ENCODE measurements at regions not wholly inside any gene's neighbourhood (a gene's known extent, or its start where the extent isn't known, plus 50 kb on each side); places are given as distances from the start of the nearest gene placed in this dataset.

DNA sequence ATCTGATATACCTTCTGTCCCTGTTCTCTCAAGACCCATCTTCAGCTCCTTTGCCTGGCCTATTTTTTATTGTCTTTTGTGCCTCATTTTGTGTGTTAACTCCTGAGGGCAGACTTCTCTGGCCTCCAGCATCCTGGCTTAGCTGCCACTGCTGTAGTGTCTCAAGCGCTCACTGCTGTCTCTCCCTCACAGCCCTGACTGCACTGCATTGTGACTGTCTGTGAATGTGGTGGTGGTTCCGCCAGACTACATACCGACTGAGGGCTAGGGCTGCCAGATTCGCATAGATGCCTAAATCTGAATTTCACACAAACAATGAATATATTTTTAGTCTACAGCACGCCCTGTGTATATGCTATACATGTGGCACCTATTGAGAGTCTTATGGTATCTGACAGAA, 1088.9 kb upstream of the TMEM132C start:
- TF ChIP-seq, protein P1, sequence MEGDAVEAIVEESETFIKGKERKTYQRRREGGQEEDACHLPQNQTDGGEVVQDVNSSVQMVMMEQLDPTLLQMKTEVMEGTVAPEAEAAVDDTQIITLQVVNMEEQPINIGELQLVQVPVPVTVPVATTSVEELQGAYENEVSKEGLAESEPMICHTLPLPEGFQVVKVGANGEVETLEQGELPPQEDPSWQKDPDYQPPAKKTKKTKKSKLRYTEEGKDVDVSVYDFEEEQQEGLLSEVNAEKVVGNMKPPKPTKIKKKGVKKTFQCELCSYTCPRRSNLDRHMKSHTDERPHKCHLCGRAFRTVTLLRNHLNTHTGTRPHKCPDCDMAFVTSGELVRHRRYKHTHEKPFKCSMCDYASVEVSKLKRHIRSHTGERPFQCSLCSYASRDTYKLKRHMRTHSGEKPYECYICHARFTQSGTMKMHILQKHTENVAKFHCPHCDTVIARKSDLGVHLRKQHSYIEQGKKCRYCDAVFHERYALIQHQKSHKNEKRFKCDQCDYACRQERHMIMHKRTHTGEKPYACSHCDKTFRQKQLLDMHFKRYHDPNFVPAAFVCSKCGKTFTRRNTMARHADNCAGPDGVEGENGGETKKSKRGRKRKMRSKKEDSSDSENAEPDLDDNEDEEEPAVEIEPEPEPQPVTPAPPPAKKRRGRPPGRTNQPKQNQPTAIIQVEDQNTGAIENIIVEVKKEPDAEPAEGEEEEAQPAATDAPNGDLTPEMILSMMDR (conservative IDR thresholded peaks at IDR 0.05) = no peak
- no peak for TF ChIP-seq EZH2 (IDR thresholded peaks at IDR 0.05; ENCODE audit: low read depth)
- intact Hi-C loops (cut with micrococcal nuclease; ENCODE audit: unreplicated experiment) = no loop called here
- CTCF ChIA-PET = no interaction called here
- Histone ChIP-seq H4K20me1 (ENCODE audit: insufficient read depth) (no peaks in the 10 kb centered on the region), H3K4me1 (replicated peaks; ENCODE audit: insufficient read depth) (no peaks in the 10 kb centered on the region), H3K79me2 (ENCODE audit: low read depth) (no peaks in the 10 kb centered on the region), H3K9me2 (ENCODE audit: insufficient read depth) (no peaks in the 10 kb centered on the region), H3K36me3 (ENCODE audit: low read depth) (no peaks in the 10 kb centered on the region), H3K4me3 (no peak overlapping the region), H3K27ac (no peak overlapping the region), H3F3A (ENCODE audit: insufficient read depth, low read depth) (no peaks in the 10 kb centered on the region), H3K9me3 (ENCODE audit: insufficient read depth, low read depth) (peaks cover 6% of the 10 kb centered on the region), H3K4me2 (no peak overlapping the region), H3K27me3 (ENCODE audit: insufficient read depth, low read depth) (no peaks in the 10 kb centered on the region), H2AFZ (no peak overlapping the region)
- POLR2A ChIA-PET (ENCODE audit: unreplicated experiment) = no interaction called here
- no TSS peak for BruUV-seq (replicated peaks)
- DNase-seq = no peak

- peaks cover 6% of the 10 kb centered on the region for H3K9me3 ChIP-seq (ENCODE audit: insufficient read depth, low read depth)
- H4K20me1 ChIP-seq (ENCODE audit: insufficient read depth) = no peaks in the 10 kb centered on the region
- ChIA-PET POLR2A (ENCODE audit: unreplicated experiment) (no interaction called here), CTCF (no interaction called here)
- no peaks in the 10 kb centered on the region for H3K79me2 ChIP-seq (ENCODE audit: low read depth)
- H3K27ac ChIP-seq = no peak overlapping the region
- no TSS peak for BruUV-seq (replicated peaks)
- H3K27me3 ChIP-seq (ENCODE audit: insufficient read depth, low read depth) = no peaks in the 10 kb centered on the region
- intact Hi-C loops (cut with micrococcal nuclease; ENCODE audit: unreplicated experiment) = no loop called here
- no peaks in the 10 kb centered on the region for H3F3A ChIP-seq (ENCODE audit: insufficient read depth, low read depth)
- TF ChIP-seq EZH2 (IDR thresholded peaks at IDR 0.05; ENCODE audit: low read depth) = no peak
- TF ChIP-seq, protein P1 (conservative IDR thresholded peaks at IDR 0.05) = no peak
- H3K4me3 ChIP-seq = no peak overlapping the region
- DNase-seq = no peak
- no peaks in the 10 kb centered on the region for H3K36me3 ChIP-seq (ENCODE audit: low read depth)
- H2AFZ ChIP-seq = no peak overlapping the region
- no peaks in the 10 kb centered on the region for H3K9me2 ChIP-seq (ENCODE audit: insufficient read depth)
- H3K4me2 ChIP-seq = no peak overlapping the region
- no peaks in the 10 kb centered on the region for H3K4me1 ChIP-seq (replicated peaks; ENCODE audit: insufficient read depth)
Observed at GRCh38 chr12:127178463-127178862, 1088.5 kb upstream of the TMEM132C start.

GRCh38 chr12:127179176-127179575, 1087.8 kb upstream of the TMEM132C start:
- Histone ChIP-seq H3K4me2 (no peak overlapping the region), H3F3A (ENCODE audit: insufficient read depth, low read depth) (no peaks in the 10 kb centered on the region), H3K27ac (no peak overlapping the region), H3K36me3 (ENCODE audit: low read depth) (no peaks in the 10 kb centered on the region), H3K4me3 (no peak overlapping the region), H3K27me3 (ENCODE audit: insufficient read depth, low read depth) (no peaks in the 10 kb centered on the region), H3K79me2 (ENCODE audit: low read depth) (no peaks in the 10 kb centered on the region), H3K9me3 (ENCODE audit: insufficient read depth, low read depth) (peaks cover 6% of the 10 kb centered on the region), H3K9me2 (ENCODE audit: insufficient read depth) (no peaks in the 10 kb centered on the region), H2AFZ (no peak overlapping the region), H3K4me1 (replicated peaks; ENCODE audit: insufficient read depth) (no peaks in the 10 kb centered on the region), H4K20me1 (ENCODE audit: insufficient read depth) (no peaks in the 10 kb centered on the region)
- TF ChIP-seq EZH2 (IDR thresholded peaks at IDR 0.05; ENCODE audit: low read depth) = no peak
- TF ChIP-seq, protein P1 (conservative IDR thresholded peaks at IDR 0.05) = no peak
- DNase-seq = no peak
- POLR2A ChIA-PET (ENCODE audit: unreplicated experiment) = no interaction called here
- CTCF ChIA-PET = no interaction called here
- no TSS peak for BruUV-seq (replicated peaks)
- intact Hi-C loops (cut with micrococcal nuclease; ENCODE audit: unreplicated experiment) = no loop called here
